ENCODE measurements at regions not wholly inside any gene's neighbourhood (a gene's known extent, or its start where the extent isn't known, plus 50 kb on each side); places are given as distances from the start of the nearest gene placed in this dataset.
"Not testable (repeated sequence)": the region's sequence is repeated elsewhere in the genome, so short reads cannot be mapped to it uniquely, and the experiment has no call there.

- TF ChIP-seq ETS1 (IDR thresholded peaks at IDR 0.05) (no peak), EZH2 (IDR thresholded peaks at IDR 0.05; ENCODE audit: low read depth, unreplicated experiment) (no peak)
These were observed 101.0 kb upstream of the KCNMA1 start (continued) for GRCh38 chr10:77738496-77739158.

DNA sequence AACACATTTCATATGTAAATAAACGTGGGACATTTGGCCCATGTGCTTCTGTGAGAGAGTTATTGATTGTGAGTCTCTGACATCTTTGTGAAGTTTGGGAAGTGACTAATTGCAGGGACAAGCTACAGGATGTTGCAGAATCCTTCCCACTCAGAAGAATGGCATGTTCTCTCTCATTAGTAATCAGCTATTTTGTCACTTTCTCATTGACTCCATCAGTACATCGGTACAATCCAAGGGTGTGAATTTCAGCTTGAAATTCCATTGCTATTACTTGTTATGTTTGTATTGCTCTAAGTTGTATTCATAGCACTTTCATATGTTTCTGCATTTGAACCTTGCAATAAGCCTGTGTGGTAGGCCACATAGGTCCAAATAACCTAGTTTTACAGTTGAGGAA, 100.0 kb upstream of the KCNMA1 start:
- Histone ChIP-seq H2AFZ (no peak overlapping the region), H3K4me2 (no peak overlapping the region), H3K4me3 (no peak overlapping the region), H3K36me3 (ENCODE audit: insufficient read depth) (no peaks in the 10 kb centered on the region), H3K27ac (ENCODE audit: low read depth) (no peak overlapping the region), H3K4me1 (ENCODE audit: insufficient read depth) (no peaks in the 10 kb centered on the region), H3K79me2 (replicated peaks; ENCODE audit: insufficient read depth) (no peaks in the 10 kb centered on the region), H3K27me3 (ENCODE audit: insufficient read depth) (no peaks in the 10 kb centered on the region), H4K20me1 (replicated peaks; ENCODE audit: insufficient read depth) (no peaks in the 10 kb centered on the region), H3K9me2 (ENCODE audit: insufficient read depth) (no peaks in the 10 kb centered on the region), H3F3A (replicated peaks; ENCODE audit: low read depth) (no peaks in the 10 kb centered on the region)
- DNase-seq (ENCODE audit: low spot score) (no peak), ATAC-seq (no peak)
- TF ChIP-seq NANOG (IDR thresholded peaks at IDR 0.05; ENCODE audit: borderline replicate concordance), result no peak
- no peak for TF ChIP-seq REST (IDR thresholded peaks at IDR 0.05; ENCODE audit: unreplicated experiment)
- TF ChIP-seq, protein P1, sequence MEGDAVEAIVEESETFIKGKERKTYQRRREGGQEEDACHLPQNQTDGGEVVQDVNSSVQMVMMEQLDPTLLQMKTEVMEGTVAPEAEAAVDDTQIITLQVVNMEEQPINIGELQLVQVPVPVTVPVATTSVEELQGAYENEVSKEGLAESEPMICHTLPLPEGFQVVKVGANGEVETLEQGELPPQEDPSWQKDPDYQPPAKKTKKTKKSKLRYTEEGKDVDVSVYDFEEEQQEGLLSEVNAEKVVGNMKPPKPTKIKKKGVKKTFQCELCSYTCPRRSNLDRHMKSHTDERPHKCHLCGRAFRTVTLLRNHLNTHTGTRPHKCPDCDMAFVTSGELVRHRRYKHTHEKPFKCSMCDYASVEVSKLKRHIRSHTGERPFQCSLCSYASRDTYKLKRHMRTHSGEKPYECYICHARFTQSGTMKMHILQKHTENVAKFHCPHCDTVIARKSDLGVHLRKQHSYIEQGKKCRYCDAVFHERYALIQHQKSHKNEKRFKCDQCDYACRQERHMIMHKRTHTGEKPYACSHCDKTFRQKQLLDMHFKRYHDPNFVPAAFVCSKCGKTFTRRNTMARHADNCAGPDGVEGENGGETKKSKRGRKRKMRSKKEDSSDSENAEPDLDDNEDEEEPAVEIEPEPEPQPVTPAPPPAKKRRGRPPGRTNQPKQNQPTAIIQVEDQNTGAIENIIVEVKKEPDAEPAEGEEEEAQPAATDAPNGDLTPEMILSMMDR (conservative IDR thresholded peaks at IDR 0.05; ENCODE audit: low read depth in 2 of 2), result no peak
- TF ChIP-seq CREB1 (CRISPR knock-in tag; IDR thresholded peaks at IDR 0.05; ENCODE audit: low read depth), result no peak
- Mint-ChIP-seq H3K27me3 (ENCODE audit: insufficient read depth, low read depth, poor library complexity) (peaks cover 5% of the 10 kb centered on the region), H3K4me3 (no peak overlapping the region), H3K4me1 (no peaks in the 10 kb centered on the region; the same call in 2 of the 3 replicates), H3K36me3 (ENCODE audit: low read depth) (peaks cover 41% of the 10 kb centered on the region), H3K9me3 (peaks cover 50% of the 10 kb centered on the region), H3K27ac (no peak overlapping the region)

DNA sequence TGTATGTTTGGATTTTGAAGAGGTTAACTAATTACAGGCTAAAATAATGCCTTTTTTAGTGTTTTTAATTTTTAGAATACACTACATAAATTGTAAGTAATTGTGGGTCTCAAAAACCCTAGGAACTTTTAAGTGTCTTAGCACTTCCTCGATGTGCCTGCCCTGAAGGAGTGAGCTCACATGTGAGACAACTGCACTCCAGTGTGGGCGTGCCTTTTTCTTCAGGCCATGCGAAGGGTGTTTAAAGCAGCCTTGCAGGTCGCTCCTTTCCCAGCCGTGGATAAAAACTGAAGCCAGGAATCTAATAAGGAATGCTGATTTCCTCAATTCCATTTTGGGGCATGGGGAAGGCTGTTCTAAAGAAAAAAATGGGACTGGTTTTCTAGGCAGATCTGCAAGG, 97.5 kb upstream of the KCNMA1 start:
- Mint-ChIP-seq H3K36me3 (ENCODE audit: low read depth) (peaks cover 34% of the 10 kb centered on the region), H3K9me3 (peaks cover 43% of the 10 kb centered on the region), H3K27me3 (ENCODE audit: insufficient read depth, low read depth, poor library complexity) (peaks cover 11% of the 10 kb centered on the region)
- not testable (repeated sequence) for H3K27ac ChIP-seq (ENCODE audit: low read depth); H4K20me1 ChIP-seq (replicated peaks; ENCODE audit: insufficient read depth); H3K9me2 ChIP-seq (ENCODE audit: insufficient read depth); H3K27ac Mint-ChIP-seq; ATAC-seq; H3F3A ChIP-seq (replicated peaks; ENCODE audit: low read depth); DNase-seq (ENCODE audit: low spot score); H3K36me3 ChIP-seq (ENCODE audit: insufficient read depth); H3K4me3 ChIP-seq; H3K4me1 Mint-ChIP-seq; H2AFZ ChIP-seq; H3K79me2 ChIP-seq (replicated peaks; ENCODE audit: insufficient read depth); H3K4me3 Mint-ChIP-seq; H3K4me2 ChIP-seq; H3K27me3 ChIP-seq (ENCODE audit: insufficient read depth); H3K4me1 ChIP-seq (ENCODE audit: insufficient read depth)

Measured in GM23338 (cell line).